GM18519 (cell line): ENCODE measurements at regions not wholly inside any gene's neighbourhood (a gene's known extent, or its start where the extent isn't known, plus 50 kb on each side); places are given as distances from the start of the nearest gene placed in this dataset.

ENCODE experiments used
- ATAC-seq: cut with Tn5 transposase; IDR thresholded peaks from one replicate; pipeline ENCODE4 v1.9.1; 2021; ENCODE audit warnings: mild to moderate bottlenecking, moderate library complexity; ENCODE audit not compliant: unreplicated experiment, low FRiP score

- no peak for ATAC-seq
Measured at GRCh38 chr10:130368761-130369560, 232.8 kb downstream of the GLRX3 start.

GRCh38 chr10:130369645-130370381, 233.6 kb downstream of the GLRX3 start:
- ATAC-seq = no peak

- ATAC-seq = no peak
Measured at GRCh38 chr10:130370721-130371120, 234.5 kb downstream of the GLRX3 start.

GRCh38 chr10:130371156-130371555, 235.0 kb downstream of the GLRX3 start:
- ATAC-seq = no peak

- no peak for ATAC-seq
Measured at GRCh38 chr10:130371666-130372065, 235.5 kb downstream of the GLRX3 start.

- no peak for ATAC-seq
Measured at GRCh38 chr10:130372222-130372621, 236.0 kb downstream of the GLRX3 start.

GRCh38 chr10:130372866-130373265, 236.7 kb downstream of the GLRX3 start:
- no peak for ATAC-seq

GRCh38 chr10:130377986-130378540, 241.9 kb downstream of the GLRX3 start:
- ATAC-seq = no peak

- ATAC-seq = no peak
Measured at GRCh38 chr10:130378556-130379400, 242.6 kb downstream of the GLRX3 start.

GRCh38 chr10:130380056-130380455, 243.9 kb downstream of the GLRX3 start:
- no peak for ATAC-seq

GRCh38 chr10:130382031-130382430, 245.8 kb downstream of the GLRX3 start:
- no peak for ATAC-seq

- ATAC-seq = no peak
Measured at GRCh38 chr10:130387936-130388580, 251.9 kb downstream of the GLRX3 start.

- ATAC-seq = no peak
Measured at GRCh38 chr10:130388746-130389145, 252.6 kb downstream of the GLRX3 start.

- no peak for ATAC-seq
Measured at GRCh38 chr10:130389906-130390305, 253.7 kb downstream of the GLRX3 start.

- ATAC-seq = no peak
Measured at GRCh38 chr10:130392031-130392430, 255.8 kb downstream of the GLRX3 start.

GRCh38 chr10:130393342-130393741, 257.2 kb downstream of the GLRX3 start:
- ATAC-seq = no peak

GRCh38 chr10:130394832-130395231, 258.6 kb downstream of the GLRX3 start:
- no peak for ATAC-seq

- no peak for ATAC-seq
Measured at GRCh38 chr10:130395248-130395936, 259.2 kb downstream of the GLRX3 start.

GRCh38 chr10:130396044-130396443, 259.9 kb downstream of the GLRX3 start:
- no peak for ATAC-seq
